Endothelial cell of umbilical vein (primary cell): ENCODE measurements at regions not wholly inside any gene's neighbourhood (a gene's known extent, or its start where the extent isn't known, plus 50 kb on each side); places are given as distances from the start of the nearest gene placed in this dataset.

ENCODE experiments used
- BruUV-seq: library from RNA; stranded (reverse); fragments of 400-500 nt; replicated peaks from 2 replicates; lab custom pipeline; 2021; lab: Mats Ljungman, UMichigan
- CTCF ChIA-PET: fragments of 300-600, 350-600 bp; sonication (Branson Sonifier 250); formaldehyde crosslinking; loops from one replicate; lab custom pipeline; 2021; ENCODE audit warnings: antibody characterized with exemption, inconsistent platforms; lab: Charles Lee
- POLR2A ChIA-PET: fragments of 300-600, 350-600 bp; sonication (Branson Sonifier 250); formaldehyde crosslinking; loops from one replicate; lab custom pipeline; 2021; ENCODE audit warnings: antibody characterized with exemption, inconsistent platforms; lab: Charles Lee
- DNase-seq: peaks from one replicate; pipeline ENCODE4 v3.0.0-alpha.2; 2011; ENCODE audit warnings: low read depth, low spot score
- FAIRE-seq: peaks from 2 replicates; lab custom pipeline; 2011; peaks lifted over from hg19 to GRCh38; lab: Jason Lieb, UNC
- H2AFZ ChIP-seq: 2 replicates; pipeline ENCODE4 v1.6.0; 2012; ENCODE audit warnings: low read depth, low read length, control low read depth, inconsistent platforms
- H3K27ac ChIP-seq: 2 replicates; pipeline ENCODE4 v1.5.1; 2011; ENCODE audit warnings: low read depth, mild to moderate bottlenecking, control low read depth, low read length, moderate library complexity; ENCODE audit not compliant: insufficient read depth
- H3K27me3 ChIP-seq, 2 experiments: 2 replicates each; pipeline versions ENCODE4 v1.6.0 to v1.6.1; 2011; ENCODE audit warnings: low read length in 2 of 2, mixed read lengths in 1 of 2; ENCODE audit not compliant: control insufficient read depth in 2 of 2, insufficient read depth in 2 of 2
- H3K36me3 ChIP-seq, 2 experiments: 2 replicates in 1 of 2; 3 replicates in 1 of 2; pipeline ENCODE4 v1.5.1; 2011; ENCODE audit warnings: low read length in 2 of 2, mild to moderate bottlenecking in 1 of 2, moderate library complexity in 1 of 2; ENCODE audit not compliant: control insufficient read depth in 2 of 2, insufficient read depth in 2 of 2; ENCODE audit errors: extremely low read depth in 1 of 2
- H3K4me1 ChIP-seq: 3 replicates; pipeline ENCODE4 v1.5.1; 2011; ENCODE audit warnings: mild to moderate bottlenecking, low read length; ENCODE audit not compliant: control insufficient read depth, insufficient read depth; ENCODE audit errors: extremely low read depth
- H3K4me2 ChIP-seq: 2 replicates; pipeline ENCODE4 v1.6.1; 2011; ENCODE audit warnings: low read length, control low read depth, mixed read lengths; ENCODE audit not compliant: insufficient read depth
- H3K4me3 ChIP-seq, 3 experiments: fragments of 200-600 bp in 1 of 3; sonication (generic), shearing (Covaris generic) in 1 of 3; replicated peaks in 1 of 3; 2 replicates each; pipeline ENCODE4 v1.5.1; 2011 to 2016; ENCODE audit warnings: control low read depth in 3 of 3, low read length in 3 of 3, mild to moderate bottlenecking in 2 of 3, inconsistent platforms in 1 of 3, low read depth in 1 of 3, moderate library complexity in 1 of 3; ENCODE audit not compliant: insufficient read depth in 1 of 3
- H3K79me2 ChIP-seq: 2 replicates; pipeline ENCODE4 v1.6.0; 2012; ENCODE audit warnings: low read length, inconsistent platforms; ENCODE audit not compliant: control insufficient read depth, insufficient read depth
- H3K9ac ChIP-seq: replicated peaks from 2 replicates; pipeline ENCODE3; 2011; ENCODE audit warnings: low read length, control low read depth; ENCODE audit not compliant: insufficient read depth; ENCODE audit errors: extremely low read depth
- H3K9me1 ChIP-seq: replicated peaks from 3 replicates; pipeline ENCODE4 v1.6.0; 2011; ENCODE audit warnings: mild to moderate bottlenecking, low read length; ENCODE audit not compliant: control insufficient read depth, insufficient read depth; ENCODE audit errors: extremely low read depth
- H3K9me3 ChIP-seq: replicated peaks from 2 replicates; pipeline ENCODE4 v1.5.1; 2012; ENCODE audit warnings: low read length, inconsistent platforms; ENCODE audit not compliant: control insufficient read depth, insufficient read depth
- H4K20me1 ChIP-seq: replicated peaks from 2 replicates; pipeline ENCODE3; 2011; ENCODE audit warnings: mild to moderate bottlenecking, low read length; ENCODE audit not compliant: control insufficient read depth, insufficient read depth; ENCODE audit errors: extremely low read depth
- CTCF ChIP-seq, 2 donors: IDR thresholded peaks; 1 replicate in 1 of 2; 2 replicates in 1 of 2; pipeline ENCODE4 v1.5.1; 2011; ENCODE audit warnings: low read length in 2 of 2, mild to moderate bottlenecking in 2 of 2, moderate library complexity in 2 of 2, control low read depth in 1 of 2, inconsistent platforms in 1 of 2, low read depth in 1 of 2; ENCODE audit not compliant: insufficient read depth in 1 of 2; ENCODE audit errors: extremely low read depth in 1 of 2
- EZH2 ChIP-seq: IDR thresholded peaks from 2 replicates; pipeline ENCODE4 v1.6.1; 2012; ENCODE audit warnings: borderline replicate concordance, low read depth, mild to moderate bottlenecking, moderate library complexity, low read length, inconsistent platforms; ENCODE audit not compliant: severe bottlenecking
- FOS ChIP-seq: IDR thresholded peaks from 2 replicates; pipeline ENCODE4 v1.6.1; 2011; ENCODE audit warnings: mild to moderate bottlenecking, low read length, moderate library complexity, borderline replicate concordance; ENCODE audit not compliant: insufficient read depth
- GATA2 ChIP-seq: IDR thresholded peaks from 2 replicates; pipeline ENCODE4 v1.7.0; 2011; ENCODE audit warnings: low read depth, mild to moderate bottlenecking, moderate library complexity, mixed read lengths, low read length; ENCODE audit not compliant: insufficient read length, insufficient read depth
- JUN ChIP-seq: IDR thresholded peaks from 2 replicates; pipeline ENCODE4 v1.6.1; 2011; ENCODE audit warnings: borderline replicate concordance, low read depth; ENCODE audit not compliant: insufficient read length, insufficient read depth
- MAX ChIP-seq: IDR thresholded peaks from 2 replicates; pipeline ENCODE4 v1.6.1; 2011; ENCODE audit not compliant: insufficient read depth, insufficient read length
- MYC ChIP-seq: IDR thresholded peaks from one replicate; pipeline ENCODE4 v1.6.1; 2011; ENCODE audit warnings: mild to moderate bottlenecking, low read depth, low read length
- POLR2A ChIP-seq: IDR thresholded peaks from 2 replicates; pipeline ENCODE4 v1.6.1; 2012; ENCODE audit warnings: low read depth, mild to moderate bottlenecking, control low read depth, low read length
- POLR2AphosphoS5 ChIP-seq: IDR thresholded peaks from 2 replicates; pipeline ENCODE4 v1.6.1; 2012; ENCODE audit warnings: low read depth, mild to moderate bottlenecking, control low read depth, low read length, moderate library complexity; ENCODE audit not compliant: insufficient read depth
- dilution Hi-C: fragments of 300-500 bp; cut with MboI; formaldehyde crosslinking; loops from one replicate; pipeline ENCODE4 v1.15.0; 2019; ENCODE audit warnings: low sequenced_read_pairs; ENCODE audit not compliant: extremely low pct_ligation_motif_present
- intact Hi-C: fragments of 100-400 bp; cut with micrococcal nuclease; formaldehyde crosslinking; loops from one replicate; pipeline ENCODE4 v1.10.0; 2022

GRCh38 chr5:176186107-176186506 lies 52.1 kb upstream of the SIMC1 start:
- Histone ChIP-seq H3K36me3 (no peaks in the 10 kb centered on the region), H3K4me2 (no peak overlapping the region), H3K27ac (no peak overlapping the region), H3K4me3 (no peak overlapping the region), H4K20me1 (no peaks in the 10 kb centered on the region), H3K9me3 (no peaks in the 10 kb centered on the region), H3K9ac (no peak overlapping the region), H3K27me3 (no peaks in the 10 kb centered on the region), H2AFZ (no peak overlapping the region), H3K9me1 (no peaks in the 10 kb centered on the region), H3K79me2 (no peaks in the 10 kb centered on the region), H3K4me1 (no peaks in the 10 kb centered on the region)
- dilution Hi-C loops (no loop called here), intact Hi-C loops (no loop called here)
- no TSS peak for BruUV-seq
- no peak for DNase-seq
- no peak for FAIRE-seq
- CTCF ChIA-PET: interaction anchor here (1.0 kb wide), 1 partner anchor 34 kb away, joined by 3 read pairs; no protein-coding TSS in a partner anchor
- POLR2A ChIA-PET: no interaction called here
- TF ChIP-seq POLR2A (no peak), JUN (no peak), MYC (no peak), FOS (no peak), CTCF (IDR thresholded peaks at IDR 0.05; ENCODE audit: extremely low read depth in 1 of 2, insufficient read depth in 1 of 2, low read depth in 1 of 2, low read length in 2 of 2) (no peak), EZH2 (no peak), MAX (no peak), GATA2 (no peak), POLR2AphosphoS5 (no peak)
